ENCODE measurements at regions not wholly inside any gene's neighbourhood (a gene's known extent, or its start where the extent isn't known, plus 50 kb on each side); places are given as distances from the start of the nearest gene placed in this dataset.

DNA sequence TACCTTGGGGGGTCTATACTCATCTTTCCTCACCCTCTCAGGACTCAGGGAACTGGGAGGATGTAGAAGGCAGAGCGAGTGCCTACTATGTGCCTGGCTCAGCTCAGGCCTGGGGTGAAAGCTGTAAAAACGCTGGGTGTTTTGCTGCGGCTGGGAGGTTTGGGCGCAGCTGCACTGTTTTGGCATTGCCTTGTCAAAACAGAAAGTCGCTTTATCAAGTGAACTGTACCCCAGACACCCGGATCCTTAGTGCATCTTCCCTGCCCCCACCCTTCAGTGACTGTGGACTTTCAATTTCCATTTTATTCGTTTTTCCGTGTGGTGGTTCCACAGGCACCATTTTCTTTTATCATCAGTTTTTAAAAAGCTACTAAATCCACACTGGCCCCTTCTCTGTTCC lies 86.7 kb upstream of the ZNF716 start:
- TF ChIP-seq, protein P1, sequence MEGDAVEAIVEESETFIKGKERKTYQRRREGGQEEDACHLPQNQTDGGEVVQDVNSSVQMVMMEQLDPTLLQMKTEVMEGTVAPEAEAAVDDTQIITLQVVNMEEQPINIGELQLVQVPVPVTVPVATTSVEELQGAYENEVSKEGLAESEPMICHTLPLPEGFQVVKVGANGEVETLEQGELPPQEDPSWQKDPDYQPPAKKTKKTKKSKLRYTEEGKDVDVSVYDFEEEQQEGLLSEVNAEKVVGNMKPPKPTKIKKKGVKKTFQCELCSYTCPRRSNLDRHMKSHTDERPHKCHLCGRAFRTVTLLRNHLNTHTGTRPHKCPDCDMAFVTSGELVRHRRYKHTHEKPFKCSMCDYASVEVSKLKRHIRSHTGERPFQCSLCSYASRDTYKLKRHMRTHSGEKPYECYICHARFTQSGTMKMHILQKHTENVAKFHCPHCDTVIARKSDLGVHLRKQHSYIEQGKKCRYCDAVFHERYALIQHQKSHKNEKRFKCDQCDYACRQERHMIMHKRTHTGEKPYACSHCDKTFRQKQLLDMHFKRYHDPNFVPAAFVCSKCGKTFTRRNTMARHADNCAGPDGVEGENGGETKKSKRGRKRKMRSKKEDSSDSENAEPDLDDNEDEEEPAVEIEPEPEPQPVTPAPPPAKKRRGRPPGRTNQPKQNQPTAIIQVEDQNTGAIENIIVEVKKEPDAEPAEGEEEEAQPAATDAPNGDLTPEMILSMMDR (IDR thresholded peaks at IDR 0.05; ENCODE audit: low read depth, low read length, missing control alignments), result no peak
- DNase-seq, result no peak

DNA sequence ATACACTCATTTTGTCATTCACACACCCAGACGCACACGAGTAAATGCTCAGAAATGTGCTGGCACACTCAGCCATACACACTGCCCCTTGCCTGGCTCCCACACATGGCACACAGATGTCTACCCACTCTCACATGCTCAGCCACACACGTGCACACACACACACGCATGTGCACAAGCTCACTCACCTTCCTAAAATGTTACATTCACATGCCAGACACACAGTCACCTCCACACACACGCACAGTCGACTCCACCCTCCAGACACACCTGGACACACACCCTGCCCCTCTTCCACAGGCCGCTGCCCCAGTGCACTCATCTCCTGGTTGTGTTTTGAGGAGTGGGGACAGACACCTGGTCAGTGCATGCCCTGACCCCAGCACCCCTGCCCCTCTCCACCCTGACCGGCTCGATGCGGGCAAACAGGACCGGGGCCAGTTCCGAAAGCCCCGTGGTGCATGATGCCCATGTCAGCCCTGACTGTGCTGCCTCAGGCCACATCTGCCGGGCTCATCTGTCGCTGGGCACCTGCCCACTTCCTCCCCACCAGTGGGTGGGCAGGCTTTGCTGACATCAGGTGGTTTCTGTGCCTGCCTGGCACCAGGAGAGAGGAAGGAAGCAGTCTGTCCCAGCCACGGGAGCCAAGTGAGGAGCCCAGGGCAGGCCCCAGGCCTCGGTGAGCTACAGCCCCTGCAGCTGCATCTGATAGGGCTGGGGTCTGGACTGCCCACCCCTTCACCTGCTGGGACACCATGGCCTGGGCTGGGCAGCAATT lies 84.9 kb upstream of the ZNF716 start:
- no peak overlapping the region for H3K4me3 ChIP-seq (ENCODE audit: low read depth, low read length)
- no peak overlapping the region for H3K27ac ChIP-seq
- TF ChIP-seq, protein P1 (IDR thresholded peaks at IDR 0.05; ENCODE audit: low read depth, low read length, missing control alignments), result no peak
- no peaks in the 10 kb centered on the region for H3K36me3 ChIP-seq (replicated peaks)
- no peak for DNase-seq
- H3K27me3 ChIP-seq (replicated peaks), result no peaks in the 10 kb centered on the region
- in situ Hi-C loops (cut with HindIII; ENCODE audit: low pct_ligation_motif_present, low sequenced_read_pairs), result no loop called here

More for the DNA sequence above, 86.7 kb upstream of the ZNF716 start:
- Histone ChIP-seq H3K27ac (no peak overlapping the region), H3K4me3 (ENCODE audit: low read depth, low read length) (no peak overlapping the region), H3K36me3 (replicated peaks) (no peaks in the 10 kb centered on the region), H3K27me3 (replicated peaks) (no peaks in the 10 kb centered on the region)
- in situ Hi-C loops (cut with HindIII; ENCODE audit: low pct_ligation_motif_present, low sequenced_read_pairs), result no loop called here

DNA sequence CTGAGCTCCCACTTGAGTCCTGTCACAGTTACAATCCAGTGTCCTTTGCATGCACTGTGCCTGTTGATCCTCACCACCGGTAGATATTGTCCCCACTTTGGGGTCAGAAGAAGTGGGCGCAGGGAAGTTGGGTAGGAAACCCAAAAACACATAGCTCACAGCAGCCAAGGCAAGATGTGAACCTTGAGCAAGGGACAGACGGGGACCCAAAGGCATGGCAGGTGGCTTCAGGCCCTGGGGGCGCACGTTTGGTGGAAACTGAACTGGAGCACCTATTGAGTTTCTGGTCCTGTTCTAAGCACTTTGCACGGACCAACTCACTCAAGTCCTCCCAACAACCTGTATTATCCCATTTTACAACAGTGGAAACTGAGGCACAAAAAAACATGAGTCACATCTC lies 82.8 kb upstream of the ZNF716 start:
- Histone ChIP-seq H3K36me3 (replicated peaks) (no peaks in the 10 kb centered on the region), H3K27ac (no peak overlapping the region), H3K27me3 (replicated peaks) (no peaks in the 10 kb centered on the region), H3K4me3 (ENCODE audit: low read depth, low read length) (no peak overlapping the region)
- DNase-seq, result no peak
- TF ChIP-seq, protein P1 (IDR thresholded peaks at IDR 0.05; ENCODE audit: low read depth, low read length, missing control alignments), result no peak
- in situ Hi-C loops (cut with HindIII; ENCODE audit: low pct_ligation_motif_present, low sequenced_read_pairs), result no loop called here

DNA sequence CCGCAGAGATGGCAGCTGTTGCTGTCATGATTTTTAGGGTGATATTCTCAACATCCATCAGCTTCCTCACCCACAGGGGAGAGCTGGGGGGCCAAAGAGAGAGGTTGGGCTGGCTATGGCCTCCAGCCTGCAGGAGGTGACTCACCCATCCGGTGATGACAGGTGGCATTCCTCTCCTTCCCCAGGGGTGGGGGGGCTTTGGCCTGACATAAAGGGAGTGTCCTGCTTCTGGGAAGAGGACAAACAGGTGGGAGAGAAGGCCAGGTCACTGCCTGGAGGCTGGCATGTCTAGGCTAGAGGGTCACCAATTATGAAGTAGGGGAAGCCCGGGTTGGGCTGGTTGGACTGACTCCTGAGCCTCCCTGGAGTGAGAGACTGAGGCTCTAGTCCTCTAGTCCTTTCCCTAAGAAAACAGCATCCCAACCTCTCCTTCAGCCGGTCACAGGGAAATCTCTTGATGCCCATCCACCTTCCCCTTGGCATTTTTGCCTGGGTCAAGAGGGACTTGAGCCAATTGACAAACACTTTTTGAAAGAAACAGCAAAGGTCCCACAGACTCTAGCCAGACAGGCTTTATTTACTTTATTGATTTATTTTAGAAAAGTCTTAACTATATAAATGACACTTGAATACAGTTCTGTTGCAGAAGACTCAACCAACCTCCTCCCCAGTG lies 79.8 kb upstream of the ZNF716 start:
- no peak for DNase-seq
- no peaks in the 10 kb centered on the region for H3K27me3 ChIP-seq (replicated peaks)
- TF ChIP-seq, protein P1 (IDR thresholded peaks at IDR 0.05; ENCODE audit: low read depth, low read length, missing control alignments), result no peak
- no peak overlapping the region for H3K27ac ChIP-seq
- no peak overlapping the region for H3K4me3 ChIP-seq (ENCODE audit: low read depth, low read length)
- in situ Hi-C loops (cut with HindIII; ENCODE audit: low pct_ligation_motif_present, low sequenced_read_pairs), result no loop called here
- no peaks in the 10 kb centered on the region for H3K36me3 ChIP-seq (replicated peaks)

DNA sequence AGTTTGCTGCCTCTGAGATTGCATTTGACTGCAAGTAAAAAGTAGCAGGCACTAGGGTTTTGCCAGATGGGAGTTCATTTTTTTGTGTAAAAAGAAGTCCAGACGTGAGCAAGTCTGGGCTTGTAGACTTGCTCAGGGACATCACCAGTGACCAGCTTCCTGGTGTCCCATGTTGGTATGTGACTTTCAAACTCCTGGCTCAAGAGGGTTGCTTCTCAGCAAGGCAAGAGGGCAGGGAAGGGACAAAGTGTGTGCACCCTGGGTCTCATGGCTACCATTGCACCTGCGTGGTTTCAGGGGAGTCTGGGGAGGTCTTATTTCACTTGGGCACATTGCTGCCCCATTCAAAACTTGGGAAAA lies 79.3 kb upstream of the ZNF716 start:
- Histone ChIP-seq H3K4me3 (ENCODE audit: low read depth, low read length) (no peak overlapping the region), H3K27me3 (replicated peaks) (no peaks in the 10 kb centered on the region), H3K36me3 (replicated peaks) (no peaks in the 10 kb centered on the region), H3K27ac (no peak overlapping the region)
- in situ Hi-C loops (cut with HindIII; ENCODE audit: low pct_ligation_motif_present, low sequenced_read_pairs), result no loop called here
- no peak for DNase-seq
- TF ChIP-seq, protein P1 (IDR thresholded peaks at IDR 0.05; ENCODE audit: low read depth, low read length, missing control alignments), result no peak
